RWPE2 (cell line): ENCODE measurements at regions not wholly inside any gene's neighbourhood (a gene's known extent, or its start where the extent isn't known, plus 50 kb on each side); places are given as distances from the start of the nearest gene placed in this dataset.

ENCODE experiments used
- ATAC-seq: fragments of 200-7000 bp; cut with Tn5 transposase; 3 replicates; pipeline ENCODE4 v1.9.1; 2021; ENCODE audit warnings: low read depth
- DNase-seq: peaks from one replicate; pipeline ENCODE4 v3.0.0-alpha.2; 2020; ENCODE audit warnings: low spot score
- H3K27ac ChIP-seq: fragments of 450-650 bp; 2 replicates; pipeline ENCODE4 v1.5.1; 2017; ENCODE audit warnings: mild to moderate bottlenecking; ENCODE audit not compliant: poor library complexity, severe bottlenecking
- H3K27me3 ChIP-seq: fragments of 250-450 bp; sonication (Bioruptor Pico); 2 replicates; pipeline ENCODE4 v1.5.1; 2021; ENCODE audit warnings: mild to moderate bottlenecking, moderate library complexity; ENCODE audit not compliant: insufficient read depth, poor library complexity, severe bottlenecking
- H3K36me3 ChIP-seq: fragments of 250-450 bp; sonication (Bioruptor Pico); 2 replicates; pipeline ENCODE4 v1.5.1; 2020; ENCODE audit warnings: low read depth, mild to moderate bottlenecking, moderate library complexity
- H3K4me1 ChIP-seq: fragments of 250-450 bp; sonication (Bioruptor Pico); 2 replicates; pipeline ENCODE4 v1.5.1; 2021; ENCODE audit warnings: mild to moderate bottlenecking, moderate library complexity; ENCODE audit not compliant: insufficient read depth, poor library complexity, severe bottlenecking
- H3K4me3 ChIP-seq: fragments of 250-450 bp; sonication (Bioruptor Pico); 2 replicates; pipeline ENCODE4 v1.5.1; 2021; ENCODE audit warnings: mild to moderate bottlenecking, moderate library complexity; ENCODE audit not compliant: severe bottlenecking
- H3K9me3 ChIP-seq: fragments of 250-450 bp; sonication (Bioruptor Pico); 2 replicates; pipeline ENCODE4 v1.5.1; 2021; ENCODE audit warnings: mild to moderate bottlenecking, moderate library complexity; ENCODE audit not compliant: severe bottlenecking
- CTCF ChIP-seq: fragments of 450-650 bp; IDR thresholded peaks from one replicate; pipeline ENCODE4 v1.5.1; 2017; ENCODE audit warnings: mild to moderate bottlenecking, moderate library complexity; ENCODE audit not compliant: poor library complexity, severe bottlenecking

- no peak for DNase-seq
Observed at GRCh38 chr2:217247476-217247875, 387.6 kb upstream of the TNP1 start.

GRCh38 chr2:217246108-217246507, 386.2 kb upstream of the TNP1 start:
- Histone ChIP-seq H3K4me3 (no peak overlapping the region), H3K4me1 (no peaks in the 10 kb centered on the region), H3K27me3 (no peaks in the 10 kb centered on the region), H3K9me3 (no peaks in the 10 kb centered on the region), H3K36me3 (no peaks in the 10 kb centered on the region), H3K27ac (no peak overlapping the region)
- no peak for DNase-seq
- ATAC-seq: no peak
- TF ChIP-seq CTCF: no peak

More at GRCh38 chr2:217247476-217247875, 387.6 kb upstream of the TNP1 start:
- TF ChIP-seq CTCF: no peak
- Histone ChIP-seq H3K27ac (no peak overlapping the region), H3K9me3 (no peaks in the 10 kb centered on the region), H3K27me3 (no peaks in the 10 kb centered on the region), H3K4me1 (no peaks in the 10 kb centered on the region), H3K36me3 (no peaks in the 10 kb centered on the region), H3K4me3 (no peak overlapping the region)
- ATAC-seq: no peak

GRCh38 chr2:217244815-217245214, 385.0 kb upstream of the TNP1 start:
- ATAC-seq: no peak
- Histone ChIP-seq H3K4me3 (no peak overlapping the region), H3K9me3 (no peaks in the 10 kb centered on the region), H3K36me3 (no peaks in the 10 kb centered on the region), H3K27me3 (no peaks in the 10 kb centered on the region), H3K4me1 (peaks cover 2% of the 10 kb centered on the region), H3K27ac (no peak overlapping the region)
- no peak for TF ChIP-seq CTCF
- DNase-seq: no peak

DNA sequence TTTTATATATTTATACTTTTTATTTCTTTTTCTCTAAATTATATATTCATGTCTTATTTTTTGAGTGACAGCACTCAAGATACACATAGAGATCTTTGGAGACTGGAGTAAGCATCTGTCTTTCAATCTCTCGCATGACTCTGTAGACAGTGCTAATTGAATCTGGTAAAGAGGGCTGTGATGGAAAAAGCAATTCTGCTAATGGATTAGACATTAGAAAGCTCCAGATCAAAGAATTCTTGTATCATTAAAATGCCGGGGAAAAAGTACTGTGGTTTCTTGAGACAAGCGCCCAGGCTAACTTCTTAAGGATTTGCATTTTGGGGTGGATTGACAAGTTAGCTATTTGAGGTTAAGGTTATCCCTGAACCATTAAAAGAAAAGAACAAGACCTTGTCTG, 383.1 kb upstream of the TNP1 start:
- DNase-seq (no peak), ATAC-seq (no peak)
- Histone ChIP-seq H3K36me3 (no peaks in the 10 kb centered on the region), H3K4me3 (no peak overlapping the region), H3K27ac (no peak overlapping the region), H3K4me1 (peaks cover 8% of the 10 kb centered on the region), H3K9me3 (no peaks in the 10 kb centered on the region), H3K27me3 (no peaks in the 10 kb centered on the region)
- no peak for TF ChIP-seq CTCF

DNA sequence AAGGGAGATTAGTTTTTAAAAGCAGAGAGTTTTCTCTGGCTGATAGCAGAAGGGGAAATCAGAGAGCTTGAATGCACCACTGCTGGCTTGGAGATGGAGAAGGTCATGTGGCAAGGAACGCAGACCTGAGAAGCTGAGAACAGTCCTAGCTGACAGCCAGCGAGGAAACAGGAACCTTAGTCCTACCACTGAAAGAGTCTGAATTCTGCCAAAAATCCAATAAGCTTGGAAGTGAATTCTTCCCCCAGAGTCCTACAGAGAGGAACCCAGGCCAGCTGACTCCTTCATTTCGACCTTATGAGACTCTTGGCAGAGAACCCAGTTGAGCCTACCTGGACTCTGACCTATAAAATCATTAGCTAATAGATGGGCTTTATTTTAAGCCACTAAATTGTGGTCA, 371.9 kb upstream of the TNP1 start:
- no peak for DNase-seq
- no peak overlapping the region for H3K27ac ChIP-seq
- no peaks in the 10 kb centered on the region for H3K27me3 ChIP-seq
- H3K4me3 ChIP-seq: no peak overlapping the region
- H3K9me3 ChIP-seq: no peaks in the 10 kb centered on the region
- no peak for TF ChIP-seq CTCF
- no peak for ATAC-seq
- peaks cover 2% of the 10 kb centered on the region for H3K4me1 ChIP-seq
- H3K36me3 ChIP-seq: no peaks in the 10 kb centered on the region
